AG04449 (cell line): ENCODE measurements at regions not wholly inside any gene's neighbourhood (a gene's known extent, or its start where the extent isn't known, plus 50 kb on each side); places are given as distances from the start of the nearest gene placed in this dataset.
A peak's percentile ranks its signal among the peaks of the same experiment; 100 is the strongest.

Source experiments
- CTCF ChIA-PET: fragments of 350-600 bp; formaldehyde crosslinking; extraction: SDS; loops from one replicate; lab custom pipeline; 2021; ENCODE audit warnings: antibody characterized with exemption; lab: Yijun Ruan, JAX
- POLR2A ChIA-PET: fragments of 400-600, 350-600 bp; formaldehyde crosslinking; extraction: SDS; loops from one replicate; lab custom pipeline; 2020; ENCODE audit warnings: antibody characterized with exemption, inconsistent platforms; lab: Yijun Ruan, JAX
- DNase-seq: peaks from one replicate; pipeline ENCODE4 v3.0.0-alpha.2; 2010; ENCODE audit warnings: low read depth, low spot score
- H3K4me3 ChIP-seq: 2 replicates; pipeline ENCODE4 v1.5.1; 2011; ENCODE audit warnings: low read depth, mild to moderate bottlenecking, control low read depth, low read length
- TF ChIP-seq, protein P1 (sequence below): IDR thresholded peaks from one replicate; pipeline ENCODE4 v1.5.1; 2011; ENCODE audit warnings: mild to moderate bottlenecking, moderate library complexity, low read length, control low read depth, inconsistent platforms; ENCODE audit not compliant: insufficient read depth; ENCODE audit errors: missing control alignments

DNA sequence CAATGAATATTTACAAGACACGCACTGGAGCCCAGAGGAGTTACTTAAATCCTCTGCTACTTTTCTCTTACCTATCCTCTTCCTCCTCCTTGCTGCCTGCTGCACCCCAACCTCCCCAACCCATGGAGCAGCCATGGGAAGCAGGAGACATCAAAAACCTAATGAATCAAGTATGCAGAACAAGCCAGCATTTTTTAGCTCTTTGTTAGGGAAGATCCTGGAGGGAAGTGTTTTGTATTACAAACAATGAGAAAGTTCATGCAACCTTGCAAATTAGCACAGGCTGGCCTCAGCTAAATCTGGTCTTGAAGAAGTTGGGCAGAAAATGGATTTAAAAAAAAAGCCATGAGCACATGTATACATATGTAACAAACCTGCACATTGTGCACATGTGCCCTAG, 498.8 kb downstream of the KIF4B start:
- TF ChIP-seq, protein P1, sequence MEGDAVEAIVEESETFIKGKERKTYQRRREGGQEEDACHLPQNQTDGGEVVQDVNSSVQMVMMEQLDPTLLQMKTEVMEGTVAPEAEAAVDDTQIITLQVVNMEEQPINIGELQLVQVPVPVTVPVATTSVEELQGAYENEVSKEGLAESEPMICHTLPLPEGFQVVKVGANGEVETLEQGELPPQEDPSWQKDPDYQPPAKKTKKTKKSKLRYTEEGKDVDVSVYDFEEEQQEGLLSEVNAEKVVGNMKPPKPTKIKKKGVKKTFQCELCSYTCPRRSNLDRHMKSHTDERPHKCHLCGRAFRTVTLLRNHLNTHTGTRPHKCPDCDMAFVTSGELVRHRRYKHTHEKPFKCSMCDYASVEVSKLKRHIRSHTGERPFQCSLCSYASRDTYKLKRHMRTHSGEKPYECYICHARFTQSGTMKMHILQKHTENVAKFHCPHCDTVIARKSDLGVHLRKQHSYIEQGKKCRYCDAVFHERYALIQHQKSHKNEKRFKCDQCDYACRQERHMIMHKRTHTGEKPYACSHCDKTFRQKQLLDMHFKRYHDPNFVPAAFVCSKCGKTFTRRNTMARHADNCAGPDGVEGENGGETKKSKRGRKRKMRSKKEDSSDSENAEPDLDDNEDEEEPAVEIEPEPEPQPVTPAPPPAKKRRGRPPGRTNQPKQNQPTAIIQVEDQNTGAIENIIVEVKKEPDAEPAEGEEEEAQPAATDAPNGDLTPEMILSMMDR: no peak
- no peak overlapping the region for H3K4me3 ChIP-seq
- DNase-seq: no peak
- CTCF ChIA-PET: no interaction called here
- POLR2A ChIA-PET: no interaction called here

DNA sequence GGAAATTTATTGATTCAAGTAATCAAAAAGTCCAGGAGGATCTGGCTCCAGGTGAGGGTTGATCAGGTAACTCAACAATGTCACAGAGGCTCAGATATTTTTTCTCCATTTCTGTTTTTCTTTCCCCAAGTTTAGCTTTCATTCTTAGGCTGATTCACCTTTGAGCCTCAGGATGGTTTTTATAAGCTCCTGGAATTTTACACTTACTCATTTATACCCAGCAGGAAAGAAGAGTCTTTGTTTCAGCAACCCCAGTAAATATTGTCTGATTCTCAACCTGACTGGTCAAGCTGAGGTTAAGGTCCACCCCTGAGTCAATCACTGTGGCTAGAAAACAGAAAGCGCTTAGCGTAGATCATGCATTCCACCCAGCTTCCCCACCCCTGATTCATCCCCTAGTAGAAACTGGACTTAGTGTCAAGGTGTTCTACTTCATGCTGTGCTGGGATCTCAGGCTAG, 500.6 kb downstream of the KIF4B start:
- no peak for DNase-seq
- no peak overlapping the region for H3K4me3 ChIP-seq
- TF ChIP-seq, protein P1: no peak
- CTCF ChIA-PET: no interaction called here
- POLR2A ChIA-PET: no interaction called here

DNA sequence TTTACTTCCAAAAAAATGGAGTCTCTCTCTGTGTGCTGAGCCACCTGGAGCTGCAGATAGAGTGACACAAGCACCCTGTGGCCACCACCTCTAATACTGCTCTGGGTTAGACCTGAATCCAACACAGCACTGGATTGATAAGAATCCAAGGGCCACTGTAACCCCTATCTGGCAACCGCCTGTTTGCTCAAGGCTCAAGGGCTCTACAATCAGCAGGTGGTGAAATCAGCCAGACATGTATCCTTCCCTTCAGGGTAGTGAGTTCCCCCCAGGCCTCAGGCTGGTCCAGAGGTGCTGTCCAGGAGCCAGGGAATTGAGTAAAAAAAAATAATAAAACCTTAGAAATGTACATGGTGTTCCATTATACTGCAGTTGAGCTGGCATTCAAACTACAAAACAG, 509.0 kb downstream of the KIF4B start:
- TF ChIP-seq, protein P1: no peak

DNA sequence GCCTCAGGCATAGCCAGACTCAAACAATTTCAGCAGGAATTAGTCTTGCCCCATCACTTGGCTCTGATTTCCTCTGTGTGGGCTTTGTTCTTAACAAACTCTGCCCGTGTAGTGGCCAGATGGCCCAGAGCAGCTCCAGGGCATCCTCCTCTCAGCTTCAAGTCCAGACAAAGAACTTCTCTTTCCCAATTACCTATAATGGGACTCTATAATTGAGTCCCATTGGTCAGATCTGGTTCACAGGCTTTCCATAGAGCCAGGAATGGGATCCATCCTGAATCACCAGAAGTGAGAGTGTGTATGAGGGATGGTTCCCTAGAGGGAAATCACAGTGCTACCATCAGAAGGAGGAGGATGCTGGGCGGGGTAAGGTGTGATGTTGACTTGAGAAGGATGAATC, 515.8 kb downstream of the KIF4B start:
- H3K4me3 ChIP-seq: no peak overlapping the region
- peak; percentile 26 for DNase-seq
- CTCF ChIA-PET: no interaction called here
- POLR2A ChIA-PET: no interaction called here
- TF ChIP-seq, protein P1: no peak

More for the DNA sequence above, 509.0 kb downstream of the KIF4B start:
- DNase-seq: no peak
- CTCF ChIA-PET: no interaction called here
- POLR2A ChIA-PET: no interaction called here
- H3K4me3 ChIP-seq: no peak overlapping the region

DNA sequence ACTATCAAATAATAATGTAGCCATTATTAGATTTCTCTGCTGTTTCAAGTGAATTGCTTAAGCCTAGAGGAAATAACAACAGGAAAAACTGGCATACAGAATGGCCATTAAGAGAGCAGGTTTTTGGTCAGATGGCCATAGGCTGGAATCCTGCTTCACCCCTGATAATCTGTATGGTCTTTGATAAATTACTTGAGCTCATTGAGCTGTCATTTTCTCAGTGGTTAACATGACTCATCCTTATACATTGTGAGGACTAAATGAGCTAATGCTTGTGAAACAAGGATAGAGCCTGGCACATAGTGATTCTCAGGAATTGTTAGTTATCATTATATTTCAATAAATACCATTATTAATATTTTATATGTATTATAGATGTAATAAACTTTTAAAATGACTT, 516.5 kb downstream of the KIF4B start:
- ChIA-PET CTCF (no interaction called here), POLR2A (no interaction called here)
- TF ChIP-seq, protein P1: no peak
- DNase-seq: peak; percentile 29
- H3K4me3 ChIP-seq: no peak overlapping the region

DNA sequence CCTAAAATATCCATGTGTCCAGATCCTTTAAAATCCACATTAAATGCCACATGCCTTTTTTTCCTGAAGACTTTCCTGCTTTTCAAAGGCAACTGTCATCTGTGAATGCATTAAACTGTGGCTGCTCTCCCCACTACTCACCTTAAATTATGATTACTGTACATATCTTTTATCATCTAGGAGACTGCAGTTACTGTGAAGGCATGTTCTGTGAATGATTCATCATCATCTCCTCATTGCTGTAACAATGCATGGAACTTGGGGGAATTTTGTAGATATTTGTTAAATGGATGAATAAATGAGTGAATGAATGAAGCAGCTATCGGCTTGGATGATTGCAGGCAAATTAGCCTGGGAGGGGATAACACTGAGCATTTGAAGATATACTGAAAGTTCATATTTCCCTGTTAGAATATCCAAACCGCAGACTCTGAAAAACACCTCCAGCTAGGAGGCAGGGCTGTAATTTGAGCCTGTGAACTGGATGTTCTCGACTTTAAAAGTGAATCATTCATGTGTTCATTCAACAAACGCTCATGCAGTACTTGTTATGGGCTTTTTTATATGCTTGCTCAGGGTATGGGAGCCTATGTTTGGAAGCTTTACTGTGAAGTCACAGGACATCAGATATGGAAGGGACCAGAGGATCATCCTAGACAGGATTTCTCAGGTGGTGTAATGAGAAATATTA, 519.2 kb downstream of the KIF4B start:
- no peak overlapping the region for H3K4me3 ChIP-seq
- TF ChIP-seq, protein P1: no peak
- peak; percentile 59 for DNase-seq
- ChIA-PET POLR2A (interaction anchor here (0.6 kb wide), 1 partner anchor 252 kb away, joined by 3 read pairs; no protein-coding TSS in a partner anchor), CTCF (no interaction called here)
